Thyroid gland (tissue), 4 donors: ENCODE measurements at regions not wholly inside any gene's neighbourhood (a gene's known extent, or its start where the extent isn't known, plus 50 kb on each side); places are given as distances from the start of the nearest gene placed in this dataset.

Experiments
- DNase-seq, 2 donors: peaks; one replicate each; pipeline ENCODE4 v3.0.0-alpha.2; 2019
- H3K27ac ChIP-seq, 3 donors: fragments of 200-600 bp; sonication (generic); 1 replicate in 2 of 3; 2 replicates in 1 of 3; pipeline ENCODE4 v1.5.1; 2016 to 2019; ENCODE audit warnings: mild to moderate bottlenecking in 1 of 3, moderate library complexity in 1 of 3
- H3K27me3 ChIP-seq: fragments of 200-600 bp; sonication (generic); one replicate; pipeline ENCODE4 v1.5.1; 2019
- H3K36me3 ChIP-seq, 2 donors: fragments of 200-600 bp; sonication (generic); one replicate each; pipeline ENCODE4 v1.5.1; 2016 to 2019
- H3K4me1 ChIP-seq, 2 donors: fragments of 200-600 bp; sonication (generic); one replicate each; pipeline ENCODE4 v1.5.1; 2017 to 2019
- H3K4me3 ChIP-seq, 3 donors: fragments of 200-600 bp; sonication (generic); replicated peaks in 1 of 3; 1 replicate in 2 of 3; 2 replicates in 1 of 3; pipeline ENCODE4 v1.5.1; 2016; ENCODE audit warnings: mild to moderate bottlenecking in 1 of 3
- H3K9me3 ChIP-seq: fragments of 200-600 bp; sonication (generic); one replicate; pipeline ENCODE4 v1.5.1; 2017
- POLR2A ChIP-seq, 2 donors: fragments of 450-650 bp; IDR thresholded peaks; one replicate each; pipeline ENCODE4 v1.6.1; 2017; ENCODE audit warnings: antibody characterized with exemption in 2 of 2, mild to moderate bottlenecking in 2 of 2, moderate library complexity in 1 of 2
- WGBS, 2 donors: methylation state at CpG; one replicate each; pipeline ENCODE4 v1.1.5; 2017; 5-methylcytosine and 5-hydroxymethylcytosine counted together
- intact Hi-C: fragments of 100-400 bp; cut with DNase I; formaldehyde crosslinking; loops from one replicate; pipeline ENCODE4 v1.15.1; 2023
- TF ChIP-seq, protein P1 (sequence below), 6 experiments: fragments of 200-600 bp in 3 of 6; fragments of 450-650 bp in 3 of 6; sonication (generic) in 3 of 6; IDR thresholded peaks; one replicate each; pipeline ENCODE4 v1.5.1; 2016 to 2019; ENCODE audit warnings: antibody characterized with exemption in 6 of 6, mild to moderate bottlenecking in 2 of 6, inconsistent platforms in 1 of 6, moderate library complexity in 1 of 6

DNA sequence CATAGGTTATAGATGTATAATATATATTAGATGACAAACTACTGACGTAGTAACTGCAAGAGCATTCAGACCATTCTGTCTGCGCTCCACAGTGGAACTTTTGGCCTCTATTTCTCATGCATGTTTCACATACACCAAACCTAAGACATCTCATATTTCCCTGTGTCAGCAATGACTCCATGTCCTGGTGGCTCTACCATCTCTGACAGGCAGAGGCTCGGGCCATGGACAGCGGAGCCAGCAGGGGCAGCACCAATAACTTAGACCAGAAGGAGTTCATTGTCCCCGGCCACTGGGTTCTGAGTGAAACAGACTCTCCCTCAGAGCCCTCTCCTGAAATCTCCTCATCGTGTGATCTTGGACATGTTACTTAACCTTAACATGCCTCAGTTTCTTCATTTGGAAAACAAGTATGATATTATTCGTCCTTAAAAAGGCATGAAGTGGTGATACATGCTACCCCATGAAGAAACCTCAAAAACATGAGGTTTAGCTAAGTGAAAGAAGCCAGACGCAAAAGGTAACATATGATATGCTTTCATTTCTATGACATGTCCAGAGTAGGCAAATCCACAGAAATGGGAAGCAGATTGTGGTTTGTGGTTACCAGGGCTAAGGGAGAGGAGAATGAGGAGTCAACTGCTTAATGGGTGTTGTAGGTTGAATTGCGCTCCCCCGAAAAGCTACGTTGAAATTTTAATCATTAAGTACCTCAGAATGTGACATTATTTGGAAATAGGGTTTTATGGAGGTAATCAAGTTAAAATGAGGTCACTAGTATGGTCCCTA, 564.0 kb upstream of the JARID2 start:
- no peaks in the 10 kb centered on the region for H3K27me3 ChIP-seq
- TF ChIP-seq POLR2A (IDR thresholded peaks at IDR 0.05): no peak
- TF ChIP-seq, protein P1, sequence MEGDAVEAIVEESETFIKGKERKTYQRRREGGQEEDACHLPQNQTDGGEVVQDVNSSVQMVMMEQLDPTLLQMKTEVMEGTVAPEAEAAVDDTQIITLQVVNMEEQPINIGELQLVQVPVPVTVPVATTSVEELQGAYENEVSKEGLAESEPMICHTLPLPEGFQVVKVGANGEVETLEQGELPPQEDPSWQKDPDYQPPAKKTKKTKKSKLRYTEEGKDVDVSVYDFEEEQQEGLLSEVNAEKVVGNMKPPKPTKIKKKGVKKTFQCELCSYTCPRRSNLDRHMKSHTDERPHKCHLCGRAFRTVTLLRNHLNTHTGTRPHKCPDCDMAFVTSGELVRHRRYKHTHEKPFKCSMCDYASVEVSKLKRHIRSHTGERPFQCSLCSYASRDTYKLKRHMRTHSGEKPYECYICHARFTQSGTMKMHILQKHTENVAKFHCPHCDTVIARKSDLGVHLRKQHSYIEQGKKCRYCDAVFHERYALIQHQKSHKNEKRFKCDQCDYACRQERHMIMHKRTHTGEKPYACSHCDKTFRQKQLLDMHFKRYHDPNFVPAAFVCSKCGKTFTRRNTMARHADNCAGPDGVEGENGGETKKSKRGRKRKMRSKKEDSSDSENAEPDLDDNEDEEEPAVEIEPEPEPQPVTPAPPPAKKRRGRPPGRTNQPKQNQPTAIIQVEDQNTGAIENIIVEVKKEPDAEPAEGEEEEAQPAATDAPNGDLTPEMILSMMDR (IDR thresholded peaks at IDR 0.05): no peak
- no peaks in the 10 kb centered on the region for H3K4me1 ChIP-seq
- no peak for DNase-seq
- no peak overlapping the region for H3K27ac ChIP-seq
- no peak overlapping the region for H3K4me3 ChIP-seq
- no peaks in the 10 kb centered on the region for H3K36me3 ChIP-seq
- no peaks in the 10 kb centered on the region for H3K9me3 ChIP-seq
- intact Hi-C loops: no loop called here
- 91 to 94% methylated on average over 11 of the region's 11 CpGs for WGBS, 2 donors

DNA sequence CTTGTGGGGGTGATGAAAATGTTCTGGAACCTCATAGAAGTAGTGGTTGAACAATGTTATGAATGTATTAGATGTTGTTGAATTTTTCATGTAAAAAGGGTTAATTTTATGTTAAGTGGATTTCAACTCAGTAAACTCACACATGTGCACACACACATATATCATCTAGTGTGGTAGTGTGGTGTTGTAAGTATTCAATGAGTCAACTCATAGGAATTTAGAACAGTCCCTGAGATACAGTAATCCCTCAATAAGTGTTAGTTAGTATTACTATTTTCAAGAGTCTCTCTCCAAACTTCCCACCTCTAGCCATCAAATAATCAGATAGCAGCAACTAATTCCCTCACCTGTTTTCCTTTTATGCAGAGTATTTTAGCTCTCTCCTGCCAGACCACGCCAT, 563.1 kb upstream of the JARID2 start:
- DNase-seq: no peak
- intact Hi-C loops: no loop called here
- H3K9me3 ChIP-seq: no peaks in the 10 kb centered on the region
- H3K27me3 ChIP-seq: no peaks in the 10 kb centered on the region
- no peaks in the 10 kb centered on the region for H3K36me3 ChIP-seq
- WGBS, 2 donors: 96 to 100% methylated on average over 1 of the region's 1 CpG
- H3K4me3 ChIP-seq: no peak overlapping the region
- no peaks in the 10 kb centered on the region for H3K4me1 ChIP-seq
- TF ChIP-seq POLR2A (IDR thresholded peaks at IDR 0.05): no peak
- TF ChIP-seq, protein P1 (IDR thresholded peaks at IDR 0.05): no peak
- no peak overlapping the region for H3K27ac ChIP-seq

DNA sequence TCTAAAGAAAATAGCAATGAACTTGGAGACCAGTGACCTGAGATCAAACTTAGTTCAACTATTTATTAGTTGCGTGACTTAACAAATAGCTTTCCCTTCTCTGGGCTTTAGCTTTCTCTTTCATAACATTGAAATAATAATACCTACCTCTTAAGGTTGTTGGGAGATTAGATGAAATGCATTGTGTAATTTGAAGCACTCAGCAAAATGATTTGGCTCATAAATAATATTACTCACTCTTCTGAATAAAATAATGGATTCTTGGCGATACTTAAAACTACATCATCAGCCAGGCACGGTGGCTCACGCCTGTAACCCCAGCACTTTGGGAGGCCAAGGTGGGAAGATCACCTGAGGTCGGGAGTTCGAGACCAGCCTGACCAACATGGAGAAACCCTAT, 556.2 kb upstream of the JARID2 start:
- no peak for DNase-seq
- TF ChIP-seq, protein P1 (IDR thresholded peaks at IDR 0.05): no peak
- TF ChIP-seq POLR2A (IDR thresholded peaks at IDR 0.05): no peak
- Histone ChIP-seq H3K27me3 (no peaks in the 10 kb centered on the region), H3K36me3 (no peaks in the 10 kb centered on the region), H3K27ac (no peak overlapping the region), H3K9me3 (no peaks in the 10 kb centered on the region), H3K4me3 (no peak overlapping the region), H3K4me1 (no peaks in the 10 kb centered on the region)
- intact Hi-C loops: no loop called here
- 95 to 98% methylated on average over 6 of the region's 6 CpGs for WGBS, 2 donors

DNA sequence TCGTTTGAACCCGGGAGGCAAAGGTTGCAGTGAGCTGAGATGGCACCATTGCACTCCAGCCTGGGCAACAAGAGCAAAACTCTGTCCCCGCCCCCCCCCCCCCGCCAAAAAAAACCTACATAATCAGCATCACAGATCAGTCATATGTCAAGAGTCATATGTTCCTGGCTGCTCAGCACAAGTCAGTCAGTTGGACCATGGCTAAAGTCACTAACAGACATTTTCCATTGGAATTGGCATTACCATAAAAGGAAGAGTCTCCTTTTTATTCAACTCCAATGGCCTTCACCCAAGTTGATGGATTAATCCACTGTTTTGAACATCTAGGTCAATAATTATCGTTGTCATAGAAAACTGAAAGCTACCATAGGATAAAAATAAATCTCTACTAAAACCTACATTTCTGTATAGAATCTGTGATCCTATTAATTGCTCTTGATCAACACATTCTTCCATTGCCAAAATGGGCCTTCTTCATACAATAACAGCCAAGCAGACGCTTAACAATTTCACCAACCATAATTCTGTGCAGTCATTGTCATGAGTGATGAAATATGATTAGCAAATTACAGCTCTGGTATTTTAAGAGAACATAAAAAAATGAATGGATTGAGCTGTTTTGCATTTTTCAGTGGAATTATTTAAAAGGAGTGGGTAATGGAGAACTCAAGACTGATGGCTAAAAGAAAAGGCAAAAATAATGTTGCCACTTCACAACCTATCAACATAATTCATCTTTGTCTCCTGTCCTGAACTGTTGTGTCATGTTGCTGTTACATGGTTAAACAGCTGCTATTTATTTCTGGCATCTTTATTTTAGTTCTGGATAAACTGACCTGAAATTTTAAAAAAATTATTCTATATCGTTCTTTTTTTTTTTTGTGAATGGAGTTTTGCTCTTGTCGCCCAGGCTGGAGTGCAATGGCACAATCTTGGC, 555.5 kb upstream of the JARID2 start:
- H3K27ac ChIP-seq: no peak overlapping the region
- H3K27me3 ChIP-seq: no peaks in the 10 kb centered on the region
- WGBS, 2 donors: 89 to 91% methylated on average over 8 of the region's 8 CpGs
- no peaks in the 10 kb centered on the region for H3K9me3 ChIP-seq
- intact Hi-C loops: no loop called here
- TF ChIP-seq, protein P1 (IDR thresholded peaks at IDR 0.05): no peak
- TF ChIP-seq POLR2A (IDR thresholded peaks at IDR 0.05): no peak
- no peaks in the 10 kb centered on the region for H3K36me3 ChIP-seq
- no peak for DNase-seq
- H3K4me3 ChIP-seq: no peak overlapping the region
- no peaks in the 10 kb centered on the region for H3K4me1 ChIP-seq

DNA sequence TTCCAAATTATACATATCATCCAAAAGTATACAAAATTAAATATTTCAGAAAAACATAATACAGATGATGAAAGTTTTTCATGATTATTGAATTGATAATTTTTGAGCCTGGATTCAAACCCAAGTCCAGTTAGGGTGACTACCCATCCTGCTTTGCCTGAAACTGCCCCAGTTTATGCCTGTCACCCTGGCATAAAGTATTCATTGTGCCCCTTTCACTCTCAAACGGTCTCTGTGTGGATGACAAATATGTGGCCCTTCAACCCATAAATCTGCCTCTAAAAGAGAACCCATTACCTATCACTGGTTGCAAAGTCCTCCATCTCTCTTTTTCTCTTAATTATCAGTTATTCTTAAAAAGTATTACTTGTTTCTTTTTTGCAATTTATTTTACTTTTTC, 553.7 kb upstream of the JARID2 start:
- Histone ChIP-seq H3K27ac (no peak overlapping the region), H3K27me3 (no peaks in the 10 kb centered on the region), H3K9me3 (no peaks in the 10 kb centered on the region), H3K4me1 (no peaks in the 10 kb centered on the region), H3K36me3 (no peaks in the 10 kb centered on the region), H3K4me3 (no peak overlapping the region)
- no peak for DNase-seq
- WGBS, 2 donors: 69 to 82% methylated on average over 1 of the region's 1 CpG
- intact Hi-C loops: no loop called here
- TF ChIP-seq POLR2A (IDR thresholded peaks at IDR 0.05): no peak
- TF ChIP-seq, protein P1 (IDR thresholded peaks at IDR 0.05): no peak
